Activated CD4-positive, alpha-beta T cell treated with anti-CD3 and anti-CD28 coated beads, Interleukin-10, Interleukin-2, amounts not matched to agents 100 ng/mL and 50 ng/mL, durations not matched to agents 16 hours and 8 hours (primary cell): ENCODE measurements at regions not wholly inside any gene's neighbourhood (a gene's known extent, or its start where the extent isn't known, plus 50 kb on each side); places are given as distances from the start of the nearest gene placed in this dataset.
"Not testable (repeated sequence)": the region's sequence is repeated elsewhere in the genome, so short reads cannot be mapped to it uniquely, and the experiment has no call there.

Experiments
- DNase-seq: peaks from one replicate; pipeline ENCODE4 v3.0.0-alpha.2; 2020

- no peak for DNase-seq
Measured at GRCh38 chr14:77985211-77985615, 185.0 kb upstream of the NRXN3 start.

GRCh38 chr14:77986773-77987172, 183.4 kb upstream of the NRXN3 start:
- no peak for DNase-seq

- DNase-seq = no peak
Measured at GRCh38 chr14:77988096-77988870, 181.9 kb upstream of the NRXN3 start.

- no peak for DNase-seq
Measured at GRCh38 chr14:77988970-77989369, 181.2 kb upstream of the NRXN3 start.

GRCh38 chr14:77989441-77989991, 180.7 kb upstream of the NRXN3 start:
- DNase-seq = no peak

- DNase-seq = no peak
Measured at GRCh38 chr14:77990337-77990736, 179.8 kb upstream of the NRXN3 start.

GRCh38 chr14:77991128-77991772, 178.9 kb upstream of the NRXN3 start:
- DNase-seq = no peak

GRCh38 chr14:78005325-78005724, 164.8 kb upstream of the NRXN3 start:
- DNase-seq = peak; percentile 76

GRCh38 chr14:78007160-78007559, 163.0 kb upstream of the NRXN3 start:
- DNase-seq = peak; percentile 58

- DNase-seq = no peak
Measured at GRCh38 chr14:78010688-78011087, 159.5 kb upstream of the NRXN3 start.

- DNase-seq = not testable (repeated sequence)
Measured at GRCh38 chr14:78013911-78014310, 156.3 kb upstream of the NRXN3 start.

- DNase-seq = no peak
Measured at GRCh38 chr14:78016532-78016931, 153.6 kb upstream of the NRXN3 start.

- no peak for DNase-seq
Measured at GRCh38 chr14:78018283-78018682, 151.9 kb upstream of the NRXN3 start.

GRCh38 chr14:78022059-78022458, 148.1 kb upstream of the NRXN3 start:
- peak; percentile 74 for DNase-seq

GRCh38 chr14:78023112-78023511, 147.1 kb upstream of the NRXN3 start:
- DNase-seq = no peak

GRCh38 chr14:78028471-78028870, 141.7 kb upstream of the NRXN3 start:
- DNase-seq = no peak

GRCh38 chr14:78029601-78030372, 140.4 kb upstream of the NRXN3 start:
- DNase-seq = no peak

GRCh38 chr14:78043349-78043748, 126.8 kb upstream of the NRXN3 start:
- no peak for DNase-seq

- no peak for DNase-seq
Measured at GRCh38 chr14:78048120-78048519, 122.1 kb upstream of the NRXN3 start.

- DNase-seq = not testable (repeated sequence)
Measured at GRCh38 chr14:78056890-78057289, 113.3 kb upstream of the NRXN3 start.

GRCh38 chr14:78070344-78070743, 99.8 kb upstream of the NRXN3 start:
- no peak for DNase-seq

- DNase-seq = no peak
Measured at GRCh38 chr14:78071016-78071549, 99.1 kb upstream of the NRXN3 start.

GRCh38 chr14:78073028-78073427, 97.1 kb upstream of the NRXN3 start:
- no peak for DNase-seq
